HL-60 (cell line): ENCODE measurements at regions not wholly inside any gene's neighbourhood (a gene's known extent, or its start where the extent isn't known, plus 50 kb on each side); places are given as distances from the start of the nearest gene placed in this dataset.
"Not testable (repeated sequence)": the region's sequence is repeated elsewhere in the genome, so short reads cannot be mapped to it uniquely, and the experiment has no call there.

ENCODE experiments used
- DNase-seq, 2 experiments: peaks; one replicate each; pipeline ENCODE4 v3.0.0-alpha.2; 2010 to 2020; ENCODE audit warnings: low read depth in 1 of 2, low spot score in 1 of 2
- H3K27ac ChIP-seq: fragments of 250-450 bp; sonication (Bioruptor Pico); replicated peaks from 2 replicates; pipeline ENCODE4 v1.5.1; 2020; ENCODE audit warnings: mild to moderate bottlenecking, moderate library complexity
- H3K27me3 ChIP-seq: fragments of 250-450 bp; sonication (Bioruptor Pico); 2 replicates; pipeline ENCODE4 v1.5.1; 2021; ENCODE audit warnings: mild to moderate bottlenecking, moderate library complexity; ENCODE audit not compliant: insufficient read depth, poor library complexity, severe bottlenecking
- H3K4me3 ChIP-seq: replicated peaks from 2 replicates; pipeline ENCODE4 v1.5.1; 2011; ENCODE audit warnings: mild to moderate bottlenecking, control low read depth, low read length; ENCODE audit not compliant: insufficient read depth
- CTCF ChIP-seq: IDR thresholded peaks from one replicate; pipeline ENCODE4 v1.5.1; 2011; ENCODE audit warnings: low read length, control low read depth, inconsistent platforms; ENCODE audit not compliant: insufficient read depth
- GABPA ChIP-seq: IDR thresholded peaks from 2 replicates; pipeline ENCODE4 v1.6.1; 2012; ENCODE audit warnings: low read depth
- POLR2AphosphoS5 ChIP-seq: IDR thresholded peaks from 2 replicates; pipeline ENCODE4 v1.6.1; 2012; ENCODE audit warnings: low read depth
- REST ChIP-seq: IDR thresholded peaks from 2 replicates; pipeline ENCODE4 v1.6.1; 2012; ENCODE audit warnings: low read depth; ENCODE audit not compliant: insufficient replicate concordance
- SPI1 ChIP-seq: IDR thresholded peaks from 2 replicates; pipeline ENCODE4 v1.6.1; 2012; ENCODE audit warnings: low read depth, mild to moderate bottlenecking, borderline replicate concordance

GRCh38 chr14:39505812-39506211, 73.6 kb upstream of the FBXO33 start:
- TF ChIP-seq SPI1 (no peak), CTCF (no peak), REST (no peak), GABPA (no peak), POLR2AphosphoS5 (no peak)
- Histone ChIP-seq H3K27ac (no peak overlapping the region), H3K4me3 (no peak overlapping the region), H3K27me3 (no peaks in the 10 kb centered on the region)
- no peak for DNase-seq

GRCh38 chr14:39500253-39500652, 68.0 kb upstream of the FBXO33 start:
- Histone ChIP-seq H3K4me3 (no peak overlapping the region), H3K27me3 (no peaks in the 10 kb centered on the region), H3K27ac (no peak overlapping the region)
- TF ChIP-seq GABPA (no peak), REST (no peak), CTCF (no peak), SPI1 (no peak), POLR2AphosphoS5 (no peak)
- DNase-seq = no peak

GRCh38 chr14:39499514-39499913, 67.3 kb upstream of the FBXO33 start:
- TF ChIP-seq REST = no peak
- TF ChIP-seq POLR2AphosphoS5 = no peak
- TF ChIP-seq GABPA = no peak
- TF ChIP-seq SPI1 = no peak
- TF ChIP-seq CTCF = no peak
- Histone ChIP-seq H3K4me3 (no peak overlapping the region), H3K27me3 (no peaks in the 10 kb centered on the region), H3K27ac (no peak overlapping the region)
- DNase-seq = no peak

GRCh38 chr14:39497677-39498076, 65.4 kb upstream of the FBXO33 start:
- H3K27me3 ChIP-seq, DNase-seq, H3K4me3 ChIP-seq, H3K27ac ChIP-seq: not testable (repeated sequence)
